PFSK-1 (cell line): ENCODE measurements at regions not wholly inside any gene's neighbourhood (a gene's known extent, or its start where the extent isn't known, plus 50 kb on each side); places are given as distances from the start of the nearest gene placed in this dataset.

ENCODE experiments used
- POLR2AphosphoS5 ChIP-seq: IDR thresholded peaks from 2 replicates; pipeline ENCODE4 v1.6.1; 2012; ENCODE audit warnings: low read depth, mild to moderate bottlenecking, control low read depth, low read length, moderate library complexity
- TAF1 ChIP-seq: IDR thresholded peaks from 2 replicates; pipeline ENCODE4 v1.6.1; 2012; ENCODE audit warnings: low read length, control low read depth, borderline replicate concordance; ENCODE audit not compliant: insufficient read depth

GRCh38 chr5:90263102-90263820 is 146.3 kb downstream of the CETN3 start:
- TF ChIP-seq TAF1 (no peak), POLR2AphosphoS5 (no peak)
